ENCODE measurements at regions not wholly inside any gene's neighbourhood (a gene's known extent, or its start where the extent isn't known, plus 50 kb on each side); places are given as distances from the start of the nearest gene placed in this dataset.

GRCh38 chr2:122210065-122210464 is 454.6 kb downstream of the TSN start:
- TF ChIP-seq JUND (IDR thresholded peaks at IDR 0.05; ENCODE audit: low read depth), result no peak
- no peak for DNase-seq (ENCODE audit: low read depth in 1 of 2, low spot score in 1 of 2)
- in situ Hi-C loops (cut with HindIII; ENCODE audit: low pct_unique_long_range_greater_than_20kb, low sequenced_read_pairs), result no loop called here

GRCh38 chr2:122210898-122211856 is 455.7 kb downstream of the TSN start:
- in situ Hi-C loops (cut with HindIII; ENCODE audit: low pct_unique_long_range_greater_than_20kb, low sequenced_read_pairs), result no loop called here
- no peak for DNase-seq (ENCODE audit: low read depth in 1 of 2, low spot score in 1 of 2)
- TF ChIP-seq JUND (IDR thresholded peaks at IDR 0.05; ENCODE audit: low read depth), result no peak

GRCh38 chr2:122213312-122213711 is 457.9 kb downstream of the TSN start:
- DNase-seq (ENCODE audit: low read depth in 1 of 2, low spot score in 1 of 2), result no peak
- in situ Hi-C loops (cut with HindIII; ENCODE audit: low pct_unique_long_range_greater_than_20kb, low sequenced_read_pairs), result no loop called here
- TF ChIP-seq JUND (IDR thresholded peaks at IDR 0.05; ENCODE audit: low read depth), result no peak

GRCh38 chr2:122216071-122216470 is 460.6 kb downstream of the TSN start:
- in situ Hi-C loops (cut with HindIII; ENCODE audit: low pct_unique_long_range_greater_than_20kb, low sequenced_read_pairs), result no loop called here
- no peak for DNase-seq (ENCODE audit: low read depth in 1 of 2, low spot score in 1 of 2)
- TF ChIP-seq JUND (IDR thresholded peaks at IDR 0.05; ENCODE audit: low read depth), result no peak

GRCh38 chr2:122216901-122217300 is 461.4 kb downstream of the TSN start:
- in situ Hi-C loops (cut with HindIII; ENCODE audit: low pct_unique_long_range_greater_than_20kb, low sequenced_read_pairs), result no loop called here
- no peak for TF ChIP-seq JUND (IDR thresholded peaks at IDR 0.05; ENCODE audit: low read depth)
- DNase-seq (ENCODE audit: low read depth in 1 of 2, low spot score in 1 of 2), result no peak

- in situ Hi-C loops (cut with HindIII; ENCODE audit: low pct_unique_long_range_greater_than_20kb, low sequenced_read_pairs), result no loop called here
- TF ChIP-seq JUND (IDR thresholded peaks at IDR 0.05; ENCODE audit: low read depth), result no peak
- DNase-seq (ENCODE audit: low read depth in 1 of 2, low spot score in 1 of 2), result no peak
Measured at GRCh38 chr2:122218596-122218995, 463.1 kb downstream of the TSN start.

- no peak for TF ChIP-seq JUND (IDR thresholded peaks at IDR 0.05; ENCODE audit: low read depth)
- no peak for DNase-seq (ENCODE audit: low read depth in 1 of 2, low spot score in 1 of 2)
- in situ Hi-C loops (cut with HindIII; ENCODE audit: low pct_unique_long_range_greater_than_20kb, low sequenced_read_pairs), result no loop called here
Measured at GRCh38 chr2:122219504-122219903, 464.1 kb downstream of the TSN start.

- no peak for DNase-seq (ENCODE audit: low read depth in 1 of 2, low spot score in 1 of 2)
- TF ChIP-seq JUND (IDR thresholded peaks at IDR 0.05; ENCODE audit: low read depth), result no peak
- in situ Hi-C loops (cut with HindIII; ENCODE audit: low pct_unique_long_range_greater_than_20kb, low sequenced_read_pairs), result no loop called here
Measured at GRCh38 chr2:122221665-122222064, 466.2 kb downstream of the TSN start.

- TF ChIP-seq JUND (IDR thresholded peaks at IDR 0.05; ENCODE audit: low read depth), result no peak
- DNase-seq (ENCODE audit: low read depth in 1 of 2, low spot score in 1 of 2), result no peak
- in situ Hi-C loops (cut with HindIII; ENCODE audit: low pct_unique_long_range_greater_than_20kb, low sequenced_read_pairs), result no loop called here
Measured at GRCh38 chr2:122231296-122231695, 475.8 kb downstream of the TSN start.

GRCh38 chr2:122233372-122233771 is 477.9 kb downstream of the TSN start:
- in situ Hi-C loops (cut with HindIII; ENCODE audit: low pct_unique_long_range_greater_than_20kb, low sequenced_read_pairs), result no loop called here
- no peak for DNase-seq (ENCODE audit: low read depth in 1 of 2, low spot score in 1 of 2)
- TF ChIP-seq JUND (IDR thresholded peaks at IDR 0.05; ENCODE audit: low read depth), result no peak

GRCh38 chr2:122236152-122236874 is 480.9 kb downstream of the TSN start:
- TF ChIP-seq JUND (IDR thresholded peaks at IDR 0.05; ENCODE audit: low read depth), result no peak
- in situ Hi-C loops (cut with HindIII; ENCODE audit: low pct_unique_long_range_greater_than_20kb, low sequenced_read_pairs), result no loop called here
- DNase-seq (ENCODE audit: low read depth in 1 of 2, low spot score in 1 of 2), result peak in 1 of 2 experiments; percentile 70

GRCh38 chr2:122236925-122237324 is 481.5 kb downstream of the TSN start:
- DNase-seq (ENCODE audit: low read depth in 1 of 2, low spot score in 1 of 2), result no peak
- no peak for TF ChIP-seq JUND (IDR thresholded peaks at IDR 0.05; ENCODE audit: low read depth)
- in situ Hi-C loops (cut with HindIII; ENCODE audit: low pct_unique_long_range_greater_than_20kb, low sequenced_read_pairs), result no loop called here

- no peak for TF ChIP-seq JUND (IDR thresholded peaks at IDR 0.05; ENCODE audit: low read depth)
- in situ Hi-C loops (cut with HindIII; ENCODE audit: low pct_unique_long_range_greater_than_20kb, low sequenced_read_pairs), result no loop called here
- no peak for DNase-seq (ENCODE audit: low read depth in 1 of 2, low spot score in 1 of 2)
Measured at GRCh38 chr2:122237450-122237849, 482.0 kb downstream of the TSN start.

Data from T47D (cell line).